NCI-H1930 (cell line): ENCODE measurements at regions not wholly inside any gene's neighbourhood (a gene's known extent, or its start where the extent isn't known, plus 50 kb on each side); places are given as distances from the start of the nearest gene placed in this dataset.
"Not testable (repeated sequence)": the region's sequence is repeated elsewhere in the genome, so short reads cannot be mapped to it uniquely, and the experiment has no call there.

ENCODE experiments used
- DNase-seq, 2 experiments: peaks; one replicate each; lab custom pipeline; 2025; lab: John Stamatoyannopoulos, UW

DNA sequence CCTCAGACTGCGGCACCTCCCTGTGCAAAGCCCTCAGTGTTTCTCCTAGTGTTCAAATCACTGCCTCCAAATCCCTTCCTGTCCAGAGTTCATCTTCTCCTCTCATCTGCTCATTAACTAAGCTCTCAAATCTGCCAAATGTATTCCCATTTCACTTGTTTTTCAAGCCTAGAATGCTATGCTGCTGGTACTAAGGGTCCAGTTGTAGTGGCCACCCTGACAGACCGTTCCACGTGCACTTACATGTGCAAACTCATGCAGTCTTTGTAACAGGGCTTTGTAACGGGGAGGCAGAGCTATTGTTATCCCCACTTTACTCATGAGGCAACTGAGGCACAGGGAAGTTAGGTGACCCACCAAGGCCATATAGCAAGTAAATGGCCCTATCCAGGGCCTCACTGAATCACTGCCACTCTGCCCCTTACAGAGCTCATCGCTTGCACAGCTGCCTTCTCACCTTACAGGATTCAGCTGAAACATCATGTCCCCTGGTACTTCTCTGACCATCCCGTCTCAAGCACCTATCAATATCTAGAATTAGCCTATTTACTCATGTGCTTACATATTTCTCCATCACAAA, 153.0 kb upstream of the PDE1C start:
- no peak for DNase-seq

DNA sequence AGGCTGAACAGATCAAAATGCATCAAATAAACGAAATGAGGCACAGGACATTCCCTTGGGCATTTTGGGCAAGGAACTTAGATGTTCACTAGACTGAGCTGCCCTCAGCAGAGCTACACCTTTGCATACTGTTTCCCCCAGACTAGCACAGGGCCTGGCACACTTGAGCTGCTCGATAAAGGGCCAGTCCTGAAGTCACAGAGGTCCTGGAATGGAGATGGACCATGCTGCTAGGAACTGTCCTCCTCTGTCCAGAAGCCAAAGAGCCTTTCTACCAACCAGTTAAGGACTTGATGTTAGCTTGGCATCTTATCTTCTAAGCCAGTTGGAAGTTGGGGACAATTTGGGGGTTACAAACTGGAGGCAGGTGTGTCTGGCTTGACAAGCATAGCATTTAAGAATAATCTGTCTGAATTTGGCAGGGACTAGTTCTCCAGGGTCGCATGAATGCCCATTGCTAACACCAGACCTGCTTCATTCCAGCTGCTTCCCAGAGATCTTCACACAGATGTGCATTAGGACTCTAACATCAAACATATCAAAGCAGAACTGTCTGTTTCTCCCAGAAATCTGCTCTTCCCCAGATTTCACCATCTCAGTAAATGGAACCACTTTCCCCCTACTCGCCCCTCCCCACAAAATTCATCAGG, 152.2 kb upstream of the PDE1C start:
- no peak for DNase-seq

DNA sequence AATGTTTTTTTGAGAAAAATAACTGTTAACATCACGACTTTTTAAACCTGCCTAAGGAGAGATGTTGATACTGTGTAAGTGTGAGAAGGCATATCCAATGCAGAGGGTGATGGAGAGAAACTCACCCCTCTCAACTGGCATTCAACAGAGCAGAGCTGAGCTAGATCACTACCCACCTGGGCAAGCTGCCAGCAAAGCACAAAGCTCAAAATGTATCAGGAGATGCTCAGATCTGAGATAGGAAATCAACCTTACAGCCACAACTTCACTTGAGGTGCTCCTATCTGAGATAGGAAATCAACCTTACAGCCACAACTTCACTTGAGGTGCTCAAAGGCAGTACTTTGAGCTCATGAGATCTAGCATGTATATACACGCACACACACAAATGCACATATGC, 151.5 kb upstream of the PDE1C start:
- no peak for DNase-seq

- no peak for DNase-seq
These were observed 150.8 kb upstream of the PDE1C start for GRCh38 chr7:32221056-32221455.

DNA sequence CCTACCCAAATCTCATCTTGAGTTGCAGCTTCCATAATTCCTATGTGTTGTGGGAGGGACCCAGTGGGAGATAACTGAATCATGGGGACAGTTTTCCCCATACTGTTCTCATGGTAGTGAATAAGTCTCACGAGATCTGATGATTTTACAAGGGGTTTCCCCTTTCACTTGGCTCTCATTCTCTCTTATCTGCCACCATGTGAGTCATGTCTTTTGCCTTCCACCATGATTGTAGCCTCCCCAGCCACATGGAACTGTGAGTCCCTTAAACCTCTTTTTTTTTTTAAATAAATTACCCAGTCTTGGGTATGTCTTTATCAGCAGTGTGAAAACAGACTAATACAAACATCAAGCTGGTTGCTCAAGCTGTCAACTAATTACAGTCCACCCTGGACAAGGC, 149.6 kb upstream of the PDE1C start:
- DNase-seq: not testable (repeated sequence)

GRCh38 chr7:32219416-32219815, 149.2 kb upstream of the PDE1C start:
- no peak for DNase-seq

DNA sequence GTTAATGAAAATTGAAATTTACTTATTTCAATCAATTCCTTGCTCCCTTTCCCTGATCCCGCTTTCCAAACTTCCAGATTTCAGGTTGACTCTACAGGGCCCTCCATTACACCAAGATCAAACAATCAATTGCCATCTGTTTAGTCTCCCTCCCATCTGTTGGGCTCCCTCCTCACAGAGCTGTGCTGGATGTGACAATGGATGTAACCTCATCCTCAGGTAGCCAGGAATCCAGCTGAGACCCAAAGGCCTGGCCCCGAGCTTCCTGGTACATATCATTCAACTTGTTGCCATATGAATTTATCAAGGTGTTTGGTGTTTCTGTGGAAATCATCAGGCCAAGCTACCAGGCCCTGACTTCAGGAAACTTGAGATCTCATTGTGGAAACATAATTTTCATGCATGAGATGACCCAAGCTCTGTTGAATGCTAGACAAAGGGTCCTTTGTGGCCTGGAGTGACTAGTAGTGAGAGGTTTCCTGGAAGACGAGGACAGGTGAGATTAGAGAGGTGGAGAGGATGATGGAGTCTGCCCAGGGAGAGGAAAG, 148.6 kb upstream of the PDE1C start:
- no peak for DNase-seq

DNA sequence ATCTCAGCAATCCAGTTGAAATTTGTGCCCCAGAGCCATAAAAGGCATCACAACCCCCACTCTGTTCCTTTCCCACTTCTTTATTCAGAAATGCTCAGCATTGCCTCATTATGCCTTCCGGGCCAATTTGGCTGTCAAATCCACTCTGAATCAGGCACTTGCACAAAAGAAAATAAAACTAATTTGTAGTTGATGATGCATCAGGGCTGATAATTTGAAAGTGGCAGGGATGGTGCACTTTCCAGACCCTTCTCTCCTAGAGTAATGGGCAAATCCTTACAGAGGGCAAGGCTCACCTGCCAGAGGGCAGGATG, 147.9 kb upstream of the PDE1C start:
- DNase-seq: no peak

DNA sequence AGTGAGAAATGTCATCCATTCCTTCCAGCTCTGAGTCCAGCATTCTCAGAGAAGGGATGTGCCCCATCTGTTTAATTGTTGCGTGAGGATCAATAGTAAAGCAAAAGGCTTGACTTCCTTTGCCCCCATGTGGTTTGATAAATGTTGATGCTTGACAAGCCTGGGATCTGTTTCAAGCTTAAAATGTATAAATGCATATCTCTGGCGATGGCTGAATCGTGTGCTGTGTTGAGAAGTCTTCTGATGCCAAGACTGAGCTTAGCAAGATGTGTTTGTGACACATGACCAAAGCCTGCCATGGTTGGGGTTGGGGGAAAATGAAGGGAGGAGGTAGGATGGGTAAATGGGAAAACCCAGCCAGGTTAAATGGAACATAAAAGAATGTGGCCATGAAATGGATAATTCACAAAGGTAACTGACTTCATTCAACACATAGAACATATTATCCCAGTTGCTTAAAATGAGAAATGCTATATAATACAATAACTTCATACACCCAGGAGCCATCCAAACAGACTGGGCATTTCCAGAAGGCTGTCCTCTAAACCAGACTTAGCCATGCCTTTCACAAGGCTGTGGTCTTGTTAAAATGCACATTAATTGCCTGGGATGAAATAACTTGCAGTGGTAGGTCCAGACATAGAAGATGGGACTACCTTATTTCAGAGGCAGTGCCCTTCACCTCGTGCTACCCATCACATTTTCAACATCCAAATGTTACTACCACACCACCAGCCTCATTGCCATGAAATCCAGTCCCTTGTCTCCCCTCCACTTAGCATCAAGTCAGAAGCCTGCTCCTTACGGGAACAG, 147.3 kb upstream of the PDE1C start:
- DNase-seq: no peak

GRCh38 chr7:32216759-32217158, 146.6 kb upstream of the PDE1C start:
- no peak for DNase-seq

GRCh38 chr7:32215697-32216096, 145.5 kb upstream of the PDE1C start:
- DNase-seq: no peak

GRCh38 chr7:32214913-32215312, 144.7 kb upstream of the PDE1C start:
- no peak for DNase-seq

GRCh38 chr7:32212321-32212720, 142.1 kb upstream of the PDE1C start:
- no peak for DNase-seq

DNA sequence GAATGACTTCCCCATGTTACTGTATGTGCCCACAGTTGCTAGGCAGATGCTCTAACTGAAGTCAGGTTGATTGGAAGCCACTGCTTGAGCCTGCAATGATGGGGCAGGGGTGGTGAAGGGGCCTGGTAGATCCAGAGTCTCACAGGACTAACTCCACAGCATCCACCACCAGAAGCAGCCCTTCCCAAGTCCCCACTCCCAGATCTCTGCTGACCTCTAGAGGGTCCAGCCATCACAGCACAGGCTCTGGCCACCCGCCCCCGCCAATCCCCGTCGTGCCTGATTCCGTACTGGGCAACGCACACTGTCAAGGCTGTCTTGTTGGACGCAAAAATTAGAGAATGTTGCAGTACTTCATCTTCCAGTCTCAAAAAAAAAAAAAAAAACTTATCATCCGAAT, 136.8 kb upstream of the PDE1C start:
- DNase-seq: no peak

- DNase-seq: no peak
These were observed 136.3 kb upstream of the PDE1C start for GRCh38 chr7:32206488-32206887.

DNA sequence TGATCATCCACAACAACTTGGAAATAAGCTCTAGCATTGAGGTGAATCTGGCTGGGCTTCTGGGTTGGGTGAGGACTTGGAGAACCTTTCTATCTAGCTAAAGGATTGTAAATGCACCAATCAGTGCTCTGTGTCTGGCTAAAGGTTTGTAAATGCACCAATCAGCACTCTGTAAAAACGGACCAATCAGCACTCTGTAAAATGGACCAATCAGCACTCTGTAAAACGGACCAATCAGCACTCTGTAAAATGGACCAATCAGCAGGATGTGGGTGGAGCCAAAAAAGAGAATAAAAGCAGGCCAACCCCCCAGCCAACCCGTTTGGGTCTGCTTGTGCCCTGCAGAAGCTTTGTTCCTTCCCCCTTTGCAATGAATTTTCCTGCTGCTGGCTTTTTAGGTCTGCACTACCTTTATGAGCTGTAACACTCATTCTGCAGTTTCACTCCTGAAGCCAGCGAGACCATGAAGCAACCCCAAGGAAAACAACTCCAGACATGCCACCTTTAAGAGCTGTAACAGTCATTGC, 135.2 kb upstream of the PDE1C start:
- DNase-seq: not testable (repeated sequence)

DNA sequence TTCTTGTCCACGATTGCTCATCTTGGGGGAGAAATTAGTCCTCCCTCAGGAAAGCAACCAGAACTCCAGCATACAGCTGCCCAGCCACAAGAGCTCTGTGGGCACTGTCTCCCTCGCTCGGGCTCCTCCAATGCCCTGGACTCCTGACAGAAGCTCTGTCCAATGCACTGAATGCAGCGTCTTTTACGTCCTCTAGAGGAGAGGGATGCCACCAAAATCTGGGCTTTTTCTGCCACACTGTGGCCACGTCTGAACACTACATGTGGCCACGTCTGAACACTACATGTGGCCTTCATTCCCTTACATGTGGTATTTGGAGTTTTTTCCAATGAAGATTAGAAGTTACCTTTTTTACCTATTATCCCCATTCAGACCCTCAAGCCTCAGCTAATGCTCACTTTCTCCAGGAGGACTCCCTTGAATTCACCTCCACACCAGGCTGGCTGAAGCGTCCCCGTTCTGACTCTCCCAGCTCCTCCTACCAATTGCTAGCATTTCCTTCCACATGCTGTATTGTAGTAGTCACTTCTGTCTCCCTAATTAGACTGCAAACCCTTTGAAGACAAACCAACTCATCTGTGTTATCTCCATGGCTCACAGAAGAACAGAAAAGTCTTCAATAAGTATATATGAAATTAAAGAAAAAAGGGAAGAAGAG, 134.3 kb upstream of the PDE1C start:
- DNase-seq: peak; percentile 58 to 65

GRCh38 chr7:32200646-32201045, 130.4 kb upstream of the PDE1C start:
- DNase-seq: no peak

GRCh38 chr7:32194537-32194936, 124.3 kb upstream of the PDE1C start:
- DNase-seq: no peak

DNA sequence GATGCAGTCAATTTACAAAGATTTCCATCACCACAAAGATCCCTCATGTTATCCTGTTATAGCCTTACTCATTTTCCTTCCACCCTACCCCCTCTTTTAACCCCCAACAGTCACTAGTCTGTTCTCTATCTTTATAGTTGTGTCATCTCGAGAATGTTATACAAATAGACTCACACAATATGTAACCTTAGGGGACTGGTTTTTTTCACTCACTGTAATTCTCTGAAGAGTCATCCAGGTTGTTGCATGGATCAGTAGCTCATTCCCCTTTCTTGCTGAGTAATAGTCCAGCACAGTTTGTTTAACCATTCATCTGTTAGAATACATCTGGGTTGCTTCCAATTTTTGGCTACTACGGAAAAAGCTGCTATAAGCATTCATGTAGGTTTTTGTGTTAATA, 121.1 kb upstream of the PDE1C start:
- DNase-seq: no peak

DNA sequence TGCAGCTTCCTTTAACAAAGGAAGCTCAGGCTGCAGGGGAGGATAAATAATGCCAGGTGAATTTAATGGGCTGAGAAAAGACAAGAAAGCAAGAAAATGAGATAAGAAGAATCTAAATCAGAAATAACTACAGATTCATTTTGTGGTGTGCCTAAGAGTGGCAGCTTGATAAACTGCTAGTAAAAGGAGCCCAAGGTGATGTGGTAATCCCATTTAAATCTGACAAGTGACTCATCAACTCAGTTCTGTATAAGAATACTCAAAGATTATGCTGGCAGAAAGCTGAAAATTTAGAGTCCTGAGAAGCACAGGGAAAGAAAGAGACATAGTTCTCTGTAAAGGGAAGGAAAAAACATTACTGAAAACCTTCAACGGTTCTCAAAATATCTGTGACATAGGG, 109.4 kb upstream of the PDE1C start:
- no peak for DNase-seq

GRCh38 chr7:32178677-32179366, 108.6 kb upstream of the PDE1C start:
- no peak for DNase-seq
